CMK (cell line): ENCODE measurements at regions not wholly inside any gene's neighbourhood (a gene's known extent, or its start where the extent isn't known, plus 50 kb on each side); places are given as distances from the start of the nearest gene placed in this dataset.

Experiments
- DNase-seq: peaks from one replicate; pipeline ENCODE4 v3.0.0-alpha.2; 2010; ENCODE audit warnings: low read depth

DNA sequence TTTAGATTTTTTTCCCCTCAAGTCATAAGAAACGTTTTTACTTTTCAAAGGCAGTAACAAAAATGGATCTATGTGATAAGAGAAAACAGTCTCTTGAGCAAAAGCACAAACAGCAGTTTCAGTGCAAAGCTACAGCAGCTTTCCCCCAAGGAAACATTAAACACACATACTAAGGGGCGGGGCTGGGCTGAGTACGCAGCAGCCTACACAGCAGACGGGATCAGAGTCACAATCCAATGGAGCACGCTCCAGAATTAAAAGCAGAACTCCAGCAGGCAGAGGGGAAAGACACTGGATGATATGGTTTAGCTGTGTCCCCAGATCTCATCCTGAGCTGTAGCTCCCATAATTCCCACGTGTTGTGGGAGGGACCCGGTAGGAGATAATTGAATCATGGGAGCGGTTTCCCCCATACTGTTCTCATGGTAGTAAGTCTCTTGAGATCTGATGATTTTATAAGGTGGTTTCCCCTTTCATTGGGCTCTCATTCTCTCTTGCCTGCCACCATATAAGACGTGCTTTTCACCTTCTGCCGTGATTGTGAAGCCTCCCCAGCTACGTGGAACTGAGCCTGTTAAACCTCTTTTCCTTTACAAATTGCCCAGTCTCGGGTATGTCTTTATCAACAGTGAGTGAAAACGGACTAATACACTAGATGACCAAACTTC lies 116.2 kb upstream of the SLCO3A1 start:
- DNase-seq = no peak

- DNase-seq = no peak
These were observed 111.5 kb upstream of the SLCO3A1 start for GRCh38 chr15:91741986-91742385.

DNA sequence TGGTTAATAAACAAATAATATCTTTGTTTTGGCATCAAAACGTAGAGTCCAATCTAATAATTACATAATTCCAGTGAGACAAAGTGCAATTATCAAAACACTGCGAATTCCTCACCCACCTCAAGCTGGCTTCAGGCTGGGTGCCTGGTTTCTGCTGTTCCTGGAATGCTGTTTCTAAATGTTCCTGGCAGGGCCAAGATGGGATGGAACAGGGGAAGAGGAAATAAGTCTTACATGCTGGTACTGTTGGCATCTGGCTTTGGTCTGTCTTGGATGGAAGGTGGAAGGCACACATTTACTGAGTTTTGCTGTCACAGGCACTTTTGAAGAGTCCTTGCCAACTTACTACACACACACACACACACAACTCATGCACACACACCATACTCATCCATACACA lies 101.9 kb upstream of the SLCO3A1 start:
- no peak for DNase-seq

GRCh38 chr15:91752081-91752785 lies 101.3 kb upstream of the SLCO3A1 start:
- DNase-seq = no peak

DNA sequence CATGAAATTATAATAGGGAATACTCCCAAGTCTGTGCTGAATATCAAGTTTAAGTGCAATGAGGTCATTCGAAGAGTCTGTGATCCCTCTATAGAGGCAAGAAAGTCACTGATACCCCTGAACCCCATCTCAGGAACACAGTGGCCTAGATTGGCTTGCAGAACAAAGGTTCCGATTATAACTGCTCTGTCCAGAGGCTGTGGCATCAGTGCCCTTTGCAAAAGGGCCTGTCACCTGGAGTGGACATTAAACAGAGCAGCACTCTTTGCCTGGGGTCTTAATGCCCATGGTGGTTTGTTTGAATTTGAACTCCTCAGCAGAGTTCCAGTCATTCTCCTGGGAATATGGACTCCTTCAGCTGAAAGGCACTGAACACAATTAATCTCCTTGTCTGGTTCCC lies 93.9 kb upstream of the SLCO3A1 start:
- DNase-seq = no peak

GRCh38 chr15:91765660-91766059 lies 87.8 kb upstream of the SLCO3A1 start:
- no peak for DNase-seq

GRCh38 chr15:91769476-91769875 lies 84.0 kb upstream of the SLCO3A1 start:
- DNase-seq = no peak

GRCh38 chr15:91769894-91770293 lies 83.6 kb upstream of the SLCO3A1 start:
- DNase-seq = no peak

DNA sequence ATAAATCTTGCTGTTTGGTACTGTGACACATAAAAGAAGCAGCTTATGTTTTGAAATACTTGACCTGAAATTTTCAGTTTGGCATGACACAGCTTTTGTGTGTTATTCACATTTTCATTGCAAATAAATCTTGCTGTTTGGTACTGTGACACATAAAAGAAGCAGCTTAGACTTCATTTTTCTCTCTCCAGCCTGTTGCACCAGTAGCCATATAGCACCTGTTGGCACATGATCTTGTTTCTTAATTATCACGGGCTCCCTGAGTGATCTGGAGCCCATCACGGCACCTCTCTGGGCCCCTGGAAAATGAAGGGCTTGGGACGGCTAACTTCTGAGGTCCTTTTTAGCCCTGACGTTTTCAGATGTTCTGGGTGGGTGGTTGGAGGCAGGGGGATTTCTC lies 77.4 kb upstream of the SLCO3A1 start:
- no peak for DNase-seq

DNA sequence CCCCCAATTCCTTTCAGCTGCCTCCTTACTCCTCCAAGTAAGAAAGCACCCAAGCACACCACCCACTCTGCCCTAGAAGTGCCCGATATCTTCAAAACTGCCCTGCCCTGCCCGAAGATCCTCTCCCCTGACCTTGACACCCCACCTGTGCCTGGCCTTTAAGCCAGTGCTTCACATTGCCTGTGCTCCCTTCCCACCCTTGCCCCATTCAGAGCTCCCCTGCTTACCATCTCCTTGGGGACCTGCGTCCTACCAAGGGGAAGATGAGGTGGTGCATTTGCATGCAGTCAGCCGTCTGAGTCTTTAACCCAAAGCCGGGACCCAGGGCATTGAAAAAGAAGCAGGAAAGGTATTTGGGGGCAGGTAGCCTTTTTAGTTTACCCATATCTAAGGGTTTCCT lies 73.5 kb upstream of the SLCO3A1 start:
- DNase-seq = no peak

- no peak for DNase-seq
These were observed 73.1 kb upstream of the SLCO3A1 start for GRCh38 chr15:91780387-91780786.

GRCh38 chr15:91782221-91782620 lies 71.3 kb upstream of the SLCO3A1 start:
- no peak for DNase-seq

DNA sequence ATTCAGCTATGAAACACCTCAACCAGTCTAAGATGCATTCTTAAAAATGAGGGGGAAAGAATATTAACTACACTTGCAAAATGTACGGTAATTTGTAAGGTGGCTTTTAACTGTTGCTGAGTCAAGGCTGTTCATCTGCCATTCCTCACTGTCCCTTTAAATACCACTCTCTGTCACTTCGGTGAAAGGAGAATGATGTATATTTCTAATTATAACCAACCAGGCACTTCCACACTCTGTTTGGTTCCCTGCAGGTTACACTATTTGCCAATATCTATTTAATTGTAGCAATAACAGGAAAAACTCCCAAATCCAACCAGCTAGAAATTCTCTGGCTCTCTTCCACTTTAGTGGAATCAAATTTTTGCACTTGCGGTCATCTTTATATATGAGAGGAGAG lies 70.5 kb upstream of the SLCO3A1 start:
- DNase-seq = no peak

DNA sequence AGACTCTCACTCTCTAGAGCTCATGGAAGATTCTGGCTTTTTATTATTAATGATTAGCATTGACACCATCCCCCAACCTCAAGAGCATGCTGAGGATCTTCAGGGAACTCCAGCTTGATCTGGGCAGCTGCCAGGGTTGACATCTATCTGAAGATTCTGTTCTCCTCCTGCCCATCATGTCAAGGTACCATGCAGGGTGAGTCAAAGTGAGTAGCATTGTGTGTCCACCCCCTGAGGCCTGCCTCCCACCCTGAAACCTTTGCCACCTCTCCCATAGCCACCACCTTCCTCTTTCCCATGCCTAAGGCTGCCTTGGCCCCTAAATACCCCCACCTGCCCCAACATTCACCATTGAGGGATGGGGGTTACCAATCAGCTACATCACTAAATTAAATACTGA lies 70.1 kb upstream of the SLCO3A1 start:
- DNase-seq = no peak

DNA sequence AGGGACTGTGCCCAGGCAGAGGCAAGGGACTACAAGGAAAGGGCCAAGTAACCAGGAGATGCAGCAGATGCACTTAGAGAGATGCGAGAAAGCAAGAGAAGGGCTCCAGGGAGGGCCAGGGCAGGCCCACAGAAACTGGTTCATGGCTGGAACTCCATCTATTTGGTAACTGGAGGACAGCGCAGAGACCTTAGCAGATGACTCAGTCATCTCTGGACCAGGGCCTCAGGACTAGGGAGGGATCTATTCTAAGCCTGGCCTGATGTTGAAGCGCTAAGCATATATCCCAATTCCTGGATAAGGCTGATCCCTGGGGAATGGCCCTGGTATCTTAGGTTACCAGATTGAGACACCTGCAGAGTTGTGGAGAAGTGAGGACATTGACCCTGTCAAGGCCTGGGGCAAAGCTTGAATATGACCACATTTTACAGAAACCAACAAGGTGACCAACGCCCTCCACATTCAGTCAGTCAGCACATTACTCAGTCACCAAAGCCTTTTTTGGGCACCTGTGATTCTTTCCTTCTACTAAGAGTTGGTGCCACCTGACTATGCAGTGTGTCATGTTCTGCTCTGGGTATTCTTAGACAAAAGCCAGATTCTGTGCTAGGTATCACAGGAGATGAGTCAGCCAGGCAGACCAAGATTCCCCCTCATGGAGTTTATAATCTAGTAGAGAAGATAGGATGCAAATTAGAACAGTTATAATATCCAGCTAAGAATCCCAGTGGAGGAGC lies 68.4 kb upstream of the SLCO3A1 start:
- no peak for DNase-seq

DNA sequence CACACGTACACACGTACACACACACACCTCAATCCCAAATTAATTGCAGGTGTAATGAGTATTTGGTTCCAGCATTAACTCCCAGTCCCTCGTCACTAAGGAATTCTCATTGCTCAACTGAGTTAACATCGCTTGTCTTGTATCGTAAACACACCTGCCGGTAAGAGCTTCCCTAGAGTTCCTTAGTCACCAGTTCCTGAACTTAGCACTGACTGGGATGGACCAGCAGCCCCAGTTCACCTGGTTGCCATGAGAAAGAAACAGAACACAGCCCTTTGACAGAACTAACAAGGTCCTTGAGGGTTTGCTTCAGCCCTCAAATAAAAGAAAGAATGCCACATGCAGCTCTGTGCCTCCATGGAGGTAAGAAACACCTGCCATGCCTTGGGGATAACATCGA lies 66.3 kb upstream of the SLCO3A1 start:
- no peak for DNase-seq

DNA sequence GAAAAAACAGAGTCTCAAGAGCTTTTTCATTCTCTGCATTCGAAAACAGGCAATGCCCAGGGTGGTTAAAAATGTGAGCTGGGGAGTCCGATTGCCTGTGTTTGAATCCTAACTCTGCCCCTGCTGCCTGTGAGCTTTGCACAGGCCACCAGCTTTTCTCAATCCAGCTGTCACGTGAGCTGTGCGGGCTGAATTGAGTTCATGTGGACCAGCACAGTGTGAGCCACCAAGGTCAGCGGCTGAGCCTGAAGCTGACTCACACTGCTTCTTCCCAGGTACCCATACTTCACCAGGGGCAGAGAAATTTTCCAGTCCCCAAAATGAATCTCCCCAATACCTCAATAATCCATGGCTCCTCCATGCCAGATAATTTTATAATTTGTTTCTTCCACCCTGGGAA lies 64.4 kb upstream of the SLCO3A1 start:
- DNase-seq = no peak

GRCh38 chr15:91790836-91791235 lies 62.7 kb upstream of the SLCO3A1 start:
- no peak for DNase-seq

DNA sequence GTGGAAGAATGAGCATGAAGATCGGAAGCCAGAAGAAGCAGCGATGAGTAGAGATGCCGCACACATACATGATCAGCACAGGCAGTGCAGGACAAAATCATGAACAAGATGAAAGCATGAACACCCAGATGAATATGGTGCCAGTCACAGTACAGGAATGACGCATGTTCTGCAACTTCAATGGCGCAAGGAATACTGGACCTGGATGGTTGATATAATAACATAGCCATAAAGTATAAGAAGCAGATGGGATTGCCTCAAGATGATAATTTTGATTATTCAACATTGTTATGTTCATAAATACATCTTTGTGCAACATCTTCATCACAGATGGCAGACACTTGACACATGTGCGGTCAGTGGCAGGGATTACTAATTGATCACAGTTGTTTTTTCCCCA lies 59.7 kb upstream of the SLCO3A1 start:
- no peak for DNase-seq

GRCh38 chr15:91795235-91795634 lies 58.3 kb upstream of the SLCO3A1 start:
- no peak for DNase-seq

DNA sequence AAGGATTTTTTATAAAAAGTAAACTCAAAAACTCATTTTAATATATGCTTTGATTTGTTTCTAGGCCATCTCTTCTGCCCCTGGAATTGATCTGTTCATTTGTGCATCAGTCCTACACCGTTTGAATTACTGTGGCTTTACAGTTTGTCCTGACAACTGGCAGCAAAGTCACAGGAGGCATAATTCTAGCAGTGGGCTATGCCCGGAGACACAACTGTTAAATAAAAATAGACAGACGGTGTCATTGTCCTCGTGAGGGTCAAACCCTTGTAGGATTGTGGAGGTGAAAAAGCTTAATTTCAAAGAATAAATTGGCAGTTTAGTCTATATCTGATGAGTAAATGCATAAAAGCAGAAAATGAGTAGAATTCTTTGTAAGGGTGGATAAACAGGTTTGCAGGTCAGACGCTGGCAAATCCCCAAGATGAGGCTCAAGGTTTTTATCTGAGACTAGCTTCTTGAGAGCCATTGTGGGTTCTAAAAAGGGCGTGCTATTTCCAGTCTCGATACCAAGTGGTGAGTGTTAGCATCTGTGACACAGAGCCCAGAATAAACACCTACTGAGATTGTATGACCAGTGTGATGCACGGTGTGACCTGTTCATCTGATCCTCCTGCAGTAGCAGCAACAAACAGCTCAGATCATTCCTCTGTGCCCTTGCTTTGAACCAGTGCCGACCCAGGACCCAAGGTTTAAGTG lies 51.5 kb upstream of the SLCO3A1 start:
- DNase-seq = no peak

- DNase-seq = no peak
These were observed 50.2 kb upstream of the SLCO3A1 start for GRCh38 chr15:91803260-91803659.
